ENCODE measurements at regions not wholly inside any gene's neighbourhood (a gene's known extent, or its start where the extent isn't known, plus 50 kb on each side); places are given as distances from the start of the nearest gene placed in this dataset.

- ChIA-PET POLR2A (no interaction called here), CTCF (interaction anchor here (1.6 kb wide), 1 partner anchor 30 kb away, joined by 3 read pairs; no protein-coding TSS in a partner anchor)
- no peak for DNase-seq (ENCODE audit: extremely low spot score)
- TF ChIP-seq CTCF (IDR thresholded peaks at IDR 0.05; ENCODE audit: control extremely low read depth, extremely low read depth, low read depth, missing control alignments): no peak
These were observed 123.4 kb upstream of the DSEL start for GRCh38 chr18:67639872-67640271.

- DNase-seq (ENCODE audit: extremely low spot score): no peak
- no peak for TF ChIP-seq CTCF (IDR thresholded peaks at IDR 0.05; ENCODE audit: control extremely low read depth, extremely low read depth, low read depth, missing control alignments)
- ChIA-PET CTCF (no interaction called here), POLR2A (no interaction called here)
These were observed 120.3 kb upstream of the DSEL start for GRCh38 chr18:67636597-67637385.

GRCh38 chr18:67634631-67635338 is 118.3 kb upstream of the DSEL start:
- TF ChIP-seq CTCF (IDR thresholded peaks at IDR 0.05; ENCODE audit: control extremely low read depth, extremely low read depth, low read depth, missing control alignments): no peak
- CTCF ChIA-PET: no interaction called here
- DNase-seq (ENCODE audit: extremely low spot score): no peak
- POLR2A ChIA-PET: no interaction called here

GRCh38 chr18:67633939-67634338 is 117.4 kb upstream of the DSEL start:
- CTCF ChIA-PET: no interaction called here
- TF ChIP-seq CTCF (IDR thresholded peaks at IDR 0.05; ENCODE audit: control extremely low read depth, extremely low read depth, low read depth, missing control alignments): no peak
- no peak for DNase-seq (ENCODE audit: extremely low spot score)
- POLR2A ChIA-PET: no interaction called here

GRCh38 chr18:67621906-67622305 is 105.4 kb upstream of the DSEL start:
- CTCF ChIA-PET: no interaction called here

More at GRCh38 chr18:67621906-67622305, 105.4 kb upstream of the DSEL start:
- POLR2A ChIA-PET: no interaction called here
- no peak for TF ChIP-seq CTCF (IDR thresholded peaks at IDR 0.05; ENCODE audit: control extremely low read depth, extremely low read depth, low read depth, missing control alignments)
- no peak for DNase-seq (ENCODE audit: extremely low spot score)
